GM12891 (cell line): ENCODE measurements at regions not wholly inside any gene's neighbourhood (a gene's known extent, or its start where the extent isn't known, plus 50 kb on each side); places are given as distances from the start of the nearest gene placed in this dataset.

ENCODE experiments used
- PAX5 ChIP-seq: IDR thresholded peaks from 2 replicates; pipeline ENCODE4 v1.6.1; 2011; ENCODE audit warnings: low read length, moderate library complexity, mild to moderate bottlenecking; ENCODE audit not compliant: insufficient read depth, severe bottlenecking
- POLR2A ChIP-seq: IDR thresholded peaks from 2 replicates; pipeline ENCODE4 v1.6.1; 2011; ENCODE audit warnings: low read depth, low read length, control low read depth
- POLR2AphosphoS5 ChIP-seq: IDR thresholded peaks from 2 replicates; pipeline ENCODE4 v1.6.1; 2011; ENCODE audit warnings: low read depth, low read length, control low read depth
- POU2F2 ChIP-seq: IDR thresholded peaks from 2 replicates; pipeline ENCODE4 v1.6.1; 2011; ENCODE audit warnings: low read depth, mild to moderate bottlenecking, control low read depth, low read length, moderate library complexity
- SPI1 ChIP-seq: IDR thresholded peaks from 2 replicates; pipeline ENCODE4 v1.6.1; 2011; ENCODE audit warnings: low read depth, low read length, control low read depth
- TAF1 ChIP-seq: IDR thresholded peaks from 2 replicates; pipeline ENCODE4 v1.6.1; 2011; ENCODE audit warnings: low read depth, low read length, control low read depth

DNA sequence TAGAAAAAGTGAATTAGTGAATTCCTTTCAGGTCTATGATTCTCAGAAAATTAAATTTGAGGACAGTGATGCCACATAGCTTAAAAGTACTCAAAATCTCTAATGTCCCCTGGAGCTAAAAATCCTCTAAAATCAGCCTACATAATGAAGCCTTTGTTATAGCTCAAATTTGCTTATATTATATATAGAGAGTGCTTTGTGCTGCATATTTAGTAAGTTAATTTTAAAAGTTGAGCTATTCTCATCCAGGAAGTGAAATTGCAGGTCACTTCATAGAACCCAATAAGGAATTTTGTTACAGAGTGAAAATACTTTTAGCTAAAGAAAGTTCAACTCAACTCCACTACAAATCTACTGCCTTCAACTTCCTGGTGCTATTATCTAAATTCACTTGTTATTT is 507.5 kb upstream of the MAP3K7 start:
- TF ChIP-seq SPI1 (no peak), POLR2A (no peak), POLR2AphosphoS5 (no peak), TAF1 (no peak), PAX5 (no peak), POU2F2 (no peak)
